Uterus (tissue), 2 donors: ENCODE measurements at regions not wholly inside any gene's neighbourhood (a gene's known extent, or its start where the extent isn't known, plus 50 kb on each side); places are given as distances from the start of the nearest gene placed in this dataset.

Experiments used
- POLR2A ChIP-seq, 2 donors: fragments of 450-650 bp; IDR thresholded peaks; one replicate each; pipeline ENCODE4 v1.6.1; 2016; ENCODE audit warnings: antibody characterized with exemption in 2 of 2, mild to moderate bottlenecking in 1 of 2, moderate library complexity in 1 of 2
- TF ChIP-seq, protein P1 (sequence below), 4 experiments: fragments of 200-600 bp in 2 of 4; fragments of 450-650 bp in 2 of 4; sonication (generic) in 2 of 4; IDR thresholded peaks; one replicate each; pipeline ENCODE4 v1.5.1; 2016 to 2019; ENCODE audit warnings: antibody characterized with exemption in 4 of 4, mild to moderate bottlenecking in 2 of 4, moderate library complexity in 1 of 4

DNA sequence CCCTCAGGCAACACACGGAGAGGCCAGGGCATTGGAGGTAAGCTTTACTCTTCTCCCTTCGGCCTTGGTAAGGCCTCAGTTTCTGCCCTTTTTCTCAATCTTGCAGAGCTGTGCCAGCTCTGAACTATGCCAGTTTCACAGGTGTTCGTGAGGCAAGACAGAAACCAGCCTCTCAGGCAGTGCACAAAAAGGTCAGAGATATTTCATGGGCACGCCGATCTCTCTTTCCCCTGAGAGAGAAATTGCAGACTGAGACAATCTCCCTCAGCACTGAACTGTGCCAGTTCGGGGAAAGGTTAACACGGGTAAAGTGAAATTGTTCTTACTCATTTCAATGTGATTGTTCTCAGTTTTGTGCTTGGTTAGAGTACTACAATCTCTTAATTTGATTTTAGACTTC, 88.5 kb downstream of the GMNC start:
- TF ChIP-seq, protein P1, sequence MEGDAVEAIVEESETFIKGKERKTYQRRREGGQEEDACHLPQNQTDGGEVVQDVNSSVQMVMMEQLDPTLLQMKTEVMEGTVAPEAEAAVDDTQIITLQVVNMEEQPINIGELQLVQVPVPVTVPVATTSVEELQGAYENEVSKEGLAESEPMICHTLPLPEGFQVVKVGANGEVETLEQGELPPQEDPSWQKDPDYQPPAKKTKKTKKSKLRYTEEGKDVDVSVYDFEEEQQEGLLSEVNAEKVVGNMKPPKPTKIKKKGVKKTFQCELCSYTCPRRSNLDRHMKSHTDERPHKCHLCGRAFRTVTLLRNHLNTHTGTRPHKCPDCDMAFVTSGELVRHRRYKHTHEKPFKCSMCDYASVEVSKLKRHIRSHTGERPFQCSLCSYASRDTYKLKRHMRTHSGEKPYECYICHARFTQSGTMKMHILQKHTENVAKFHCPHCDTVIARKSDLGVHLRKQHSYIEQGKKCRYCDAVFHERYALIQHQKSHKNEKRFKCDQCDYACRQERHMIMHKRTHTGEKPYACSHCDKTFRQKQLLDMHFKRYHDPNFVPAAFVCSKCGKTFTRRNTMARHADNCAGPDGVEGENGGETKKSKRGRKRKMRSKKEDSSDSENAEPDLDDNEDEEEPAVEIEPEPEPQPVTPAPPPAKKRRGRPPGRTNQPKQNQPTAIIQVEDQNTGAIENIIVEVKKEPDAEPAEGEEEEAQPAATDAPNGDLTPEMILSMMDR (IDR thresholded peaks at IDR 0.05): no peak
- no peak for TF ChIP-seq POLR2A (IDR thresholded peaks at IDR 0.05)
